ENCODE measurements at regions not wholly inside any gene's neighbourhood (a gene's known extent, or its start where the extent isn't known, plus 50 kb on each side); places are given as distances from the start of the nearest gene placed in this dataset.

DNA sequence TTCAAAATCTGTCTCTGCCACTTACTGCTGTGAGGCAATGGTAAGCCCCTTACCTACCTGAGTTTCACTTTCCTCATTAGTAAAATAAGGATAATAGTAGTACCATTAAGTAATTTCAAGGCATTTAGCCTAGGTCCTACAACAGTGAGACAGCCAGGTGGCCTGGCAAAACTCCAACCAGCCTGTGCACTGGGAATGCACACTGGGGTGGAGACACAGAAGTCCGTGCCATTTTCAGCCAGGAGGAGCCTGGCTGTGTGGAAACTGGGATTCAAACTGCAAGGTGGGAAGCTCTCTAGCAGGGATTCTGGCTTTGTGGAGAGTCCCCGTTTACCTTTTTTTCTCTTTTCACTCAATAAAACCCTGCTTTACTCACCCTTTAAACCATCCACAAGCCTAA lies 630.4 kb downstream of the PRELID2 start:
- Histone ChIP-seq H3K9me3 (ENCODE audit: control insufficient read depth, insufficient read depth, low read length) (no peaks in the 10 kb centered on the region), H2BK15ac (ENCODE audit: low read depth, low read length) (no peak overlapping the region), H2BK120ac (ENCODE audit: low read depth, low read length) (no peak overlapping the region), H3K27ac (ENCODE audit: insufficient read depth, low read length) (no peak overlapping the region), H3K4me1 (ENCODE audit: control insufficient read depth, insufficient read depth, low read length) (no peaks in the 10 kb centered on the region), H4K20me1 (ENCODE audit: insufficient read depth, low read length) (no peaks in the 10 kb centered on the region), H2BK20ac (ENCODE audit: low read depth, low read length) (no peak overlapping the region), H3K18ac (ENCODE audit: low read depth, low read length) (no peak overlapping the region), H2AFZ (replicated peaks; ENCODE audit: low read length, poor library complexity) (no peak overlapping the region), H3K79me1 (ENCODE audit: low read depth in 1 of 2, low read length in 2 of 2) (no peaks in the 10 kb centered on the region), H4K91ac (ENCODE audit: insufficient read depth, low read depth, low read length) (no peak overlapping the region), H3K4ac (ENCODE audit: low read depth, low read length) (no peak overlapping the region), H3K14ac (replicated peaks; ENCODE audit: low read depth, low read length) (no peak overlapping the region), H4K8ac (ENCODE audit: low read depth in 2 of 2, low read length in 2 of 2) (no peak overlapping the region), H3K27me3 (ENCODE audit: control insufficient read depth, insufficient read depth, low read length) (no peaks in the 10 kb centered on the region), H3K4me3 (ENCODE audit: insufficient read depth, low read depth, low read length) (no peak overlapping the region), H2AK9ac (replicated peaks; ENCODE audit: low read depth, low read length, poor library complexity) (no peak overlapping the region), H3K36me3 (ENCODE audit: control insufficient read depth, insufficient read depth, low read length) (no peaks in the 10 kb centered on the region), H3K56ac (ENCODE audit: extremely low read depth, insufficient read depth, low read length) (no peak overlapping the region), H3K23ac (ENCODE audit: low read depth, low read length) (no peak overlapping the region), H3K4me2 (ENCODE audit: low read depth, low read length) (no peak overlapping the region), H2AK5ac (ENCODE audit: low read depth, low read length) (no peak overlapping the region), H4K5ac (ENCODE audit: low read depth, low read length) (no peak overlapping the region), H3K9ac (ENCODE audit: low read depth, low read length) (no peak overlapping the region), H2BK5ac (ENCODE audit: low read depth, low read length, poor library complexity, severe bottlenecking) (no peak overlapping the region), H3K9me1 (ENCODE audit: insufficient read depth, low read length) (no peaks in the 10 kb centered on the region)
- no peak for ATAC-seq (ENCODE audit: low read depth)
- in situ Hi-C loops (cut with MboI; ENCODE audit: low sequenced_read_pairs), result no loop called here
- dilution Hi-C loops (cut with HindIII; ENCODE audit: low sequenced_read_pairs, unreplicated experiment), result no loop called here
- intact Hi-C loops (cut with micrococcal nuclease), result no loop called here
- no CpG with 5 or more reads among the region's 2 CpGs for WGBS, 2 experiments (ENCODE audit: extremely low coverage in 2 of 2, insufficient read length in 1 of 2)
- BruUV-seq (replicated peaks), result no TSS peak
- CTCF ChIA-PET, result no interaction called here
- TF ChIP-seq RAD21 (IDR thresholded peaks at IDR 0.05; ENCODE audit: low read length) (no peak), FOS (IDR thresholded peaks at IDR 0.05; ENCODE audit: low read depth, low read length) (no peak), SMC3 (IDR thresholded peaks at IDR 0.05; ENCODE audit: low read depth, low read length) (no peak), POLR2A (IDR thresholded peaks at IDR 0.05; ENCODE audit: low read depth, low read length) (no peak), BHLHE40 (IDR thresholded peaks at IDR 0.05; ENCODE audit: low read depth, low read length) (no peak), CHD1 (IDR thresholded peaks at IDR 0.05; ENCODE audit: low read depth, low read length) (no peak), RFX5 (IDR thresholded peaks at IDR 0.05; ENCODE audit: low read depth, low read length) (no peak)
- TF ChIP-seq, protein P1, sequence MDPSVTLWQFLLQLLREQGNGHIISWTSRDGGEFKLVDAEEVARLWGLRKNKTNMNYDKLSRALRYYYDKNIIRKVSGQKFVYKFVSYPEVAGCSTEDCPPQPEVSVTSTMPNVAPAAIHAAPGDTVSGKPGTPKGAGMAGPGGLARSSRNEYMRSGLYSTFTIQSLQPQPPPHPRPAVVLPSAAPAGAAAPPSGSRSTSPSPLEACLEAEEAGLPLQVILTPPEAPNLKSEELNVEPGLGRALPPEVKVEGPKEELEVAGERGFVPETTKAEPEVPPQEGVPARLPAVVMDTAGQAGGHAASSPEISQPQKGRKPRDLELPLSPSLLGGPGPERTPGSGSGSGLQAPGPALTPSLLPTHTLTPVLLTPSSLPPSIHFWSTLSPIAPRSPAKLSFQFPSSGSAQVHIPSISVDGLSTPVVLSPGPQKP (IDR thresholded peaks at IDR 0.05; ENCODE audit: borderline replicate concordance, low read depth, low read length), result no peak
- TF ChIP-seq, protein P2, sequence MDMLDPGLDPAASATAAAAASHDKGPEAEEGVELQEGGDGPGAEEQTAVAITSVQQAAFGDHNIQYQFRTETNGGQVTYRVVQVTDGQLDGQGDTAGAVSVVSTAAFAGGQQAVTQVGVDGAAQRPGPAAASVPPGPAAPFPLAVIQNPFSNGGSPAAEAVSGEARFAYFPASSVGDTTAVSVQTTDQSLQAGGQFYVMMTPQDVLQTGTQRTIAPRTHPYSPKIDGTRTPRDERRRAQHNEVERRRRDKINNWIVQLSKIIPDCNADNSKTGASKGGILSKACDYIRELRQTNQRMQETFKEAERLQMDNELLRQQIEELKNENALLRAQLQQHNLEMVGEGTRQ (IDR thresholded peaks at IDR 0.05; ENCODE audit: low read depth, low read length), result no peak
- POLR2A ChIA-PET (ENCODE audit: unreplicated experiment), result no interaction called here
- no peak for DNase-seq

Data from IMR-90 (cell line).